ENCODE measurements at regions not wholly inside any gene's neighbourhood (a gene's known extent, or its start where the extent isn't known, plus 50 kb on each side); places are given as distances from the start of the nearest gene placed in this dataset.

DNA sequence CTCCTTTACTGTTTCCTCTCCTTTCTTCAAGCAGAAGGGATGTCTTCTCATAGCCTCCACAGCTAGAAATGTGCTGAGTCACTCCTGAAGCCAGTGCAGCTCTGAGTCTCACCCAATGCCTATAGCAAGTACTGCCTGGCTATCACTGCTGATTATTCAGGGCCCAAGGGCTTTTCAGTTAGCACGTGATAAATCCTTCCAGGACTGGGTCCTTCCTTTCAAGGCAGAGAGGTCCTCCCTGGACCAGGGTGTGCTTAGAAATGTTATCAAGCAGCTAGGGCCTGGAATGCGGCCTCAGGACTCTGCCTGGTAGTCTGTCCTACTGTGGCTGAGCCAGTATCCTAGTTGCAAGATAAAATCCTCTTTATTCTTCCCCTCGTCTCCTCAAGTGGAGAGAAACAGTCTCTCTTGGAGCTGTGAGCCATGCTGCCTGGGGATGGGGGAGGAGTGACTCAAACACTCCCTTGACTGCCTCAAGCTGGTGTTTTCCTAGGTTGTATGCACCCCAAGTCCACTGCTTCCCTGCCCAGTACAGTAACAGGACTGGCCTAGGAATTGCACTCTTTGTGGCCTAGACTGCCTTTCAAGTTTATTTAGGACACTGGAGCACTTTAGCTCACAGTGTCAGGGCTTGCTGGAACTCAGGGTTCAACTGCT lies 198.7 kb upstream of the SERP2 start:
- no peak overlapping the region for H3K4me3 ChIP-seq (replicated peaks in 1 of 2; ENCODE audit: low read depth in 2 of 2, low read length in 2 of 2)
- peak; percentile 72 to 84 for DNase-seq (ENCODE audit: low read depth in 2 of 2)
- TF ChIP-seq, protein P1, sequence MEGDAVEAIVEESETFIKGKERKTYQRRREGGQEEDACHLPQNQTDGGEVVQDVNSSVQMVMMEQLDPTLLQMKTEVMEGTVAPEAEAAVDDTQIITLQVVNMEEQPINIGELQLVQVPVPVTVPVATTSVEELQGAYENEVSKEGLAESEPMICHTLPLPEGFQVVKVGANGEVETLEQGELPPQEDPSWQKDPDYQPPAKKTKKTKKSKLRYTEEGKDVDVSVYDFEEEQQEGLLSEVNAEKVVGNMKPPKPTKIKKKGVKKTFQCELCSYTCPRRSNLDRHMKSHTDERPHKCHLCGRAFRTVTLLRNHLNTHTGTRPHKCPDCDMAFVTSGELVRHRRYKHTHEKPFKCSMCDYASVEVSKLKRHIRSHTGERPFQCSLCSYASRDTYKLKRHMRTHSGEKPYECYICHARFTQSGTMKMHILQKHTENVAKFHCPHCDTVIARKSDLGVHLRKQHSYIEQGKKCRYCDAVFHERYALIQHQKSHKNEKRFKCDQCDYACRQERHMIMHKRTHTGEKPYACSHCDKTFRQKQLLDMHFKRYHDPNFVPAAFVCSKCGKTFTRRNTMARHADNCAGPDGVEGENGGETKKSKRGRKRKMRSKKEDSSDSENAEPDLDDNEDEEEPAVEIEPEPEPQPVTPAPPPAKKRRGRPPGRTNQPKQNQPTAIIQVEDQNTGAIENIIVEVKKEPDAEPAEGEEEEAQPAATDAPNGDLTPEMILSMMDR (IDR thresholded peaks at IDR 0.05; ENCODE audit: low read depth, low read length), result no peak

DNA sequence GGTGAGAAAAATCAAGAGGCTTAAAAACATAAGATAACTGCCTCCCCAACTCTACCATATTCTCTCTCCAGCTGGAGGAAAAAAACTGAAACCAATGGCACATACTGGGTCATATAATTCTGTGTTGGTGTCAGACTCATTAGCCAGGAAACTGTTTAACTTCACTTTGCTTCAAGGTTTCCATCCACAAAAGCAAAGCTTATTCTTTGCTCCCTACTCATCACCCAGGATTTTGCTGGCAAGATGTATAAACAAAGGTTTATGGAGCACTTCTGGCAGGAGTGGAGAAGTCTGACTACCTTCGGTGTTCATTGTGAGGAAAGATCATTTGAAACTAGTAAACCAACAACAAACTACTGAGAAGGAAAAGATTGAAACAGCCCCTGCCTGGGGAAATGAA lies 197.5 kb upstream of the SERP2 start:
- TF ChIP-seq, protein P1 (IDR thresholded peaks at IDR 0.05; ENCODE audit: low read depth, low read length), result no peak
- no peak overlapping the region for H3K4me3 ChIP-seq (replicated peaks in 1 of 2; ENCODE audit: low read depth in 2 of 2, low read length in 2 of 2)
- DNase-seq (ENCODE audit: low read depth in 2 of 2), result no peak

DNA sequence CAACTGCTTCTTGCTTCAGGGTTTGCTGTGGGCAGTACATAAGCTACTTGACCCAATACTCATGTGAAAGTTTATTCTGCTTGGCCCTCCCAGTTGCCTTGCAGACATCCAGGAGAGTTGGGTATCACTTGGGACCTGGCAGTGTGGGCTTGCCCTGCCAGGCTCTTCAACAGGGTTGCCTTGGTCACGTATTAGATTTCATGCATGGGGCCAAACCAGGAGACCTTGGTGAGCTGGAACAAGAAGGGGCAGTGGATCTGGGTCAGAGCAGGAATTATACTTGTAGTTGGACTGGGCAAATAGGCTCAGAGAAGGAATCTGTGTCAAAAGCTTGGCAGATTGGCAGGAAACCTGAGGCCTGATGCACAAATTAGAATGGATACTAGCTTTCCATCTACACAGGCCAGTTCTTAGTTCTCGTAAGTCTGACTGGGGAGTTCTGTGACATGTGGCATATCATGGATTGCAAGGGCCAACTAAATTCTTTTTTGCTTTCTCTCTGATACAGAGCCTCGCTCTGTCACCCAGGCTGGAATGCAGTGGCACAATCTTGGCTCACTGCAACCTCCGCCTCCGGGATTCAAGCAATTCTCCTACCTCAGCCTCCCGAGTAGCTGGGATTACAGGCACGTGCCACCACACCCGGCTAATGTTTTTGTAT lies 192.6 kb upstream of the SERP2 start:
- no peak overlapping the region for H3K4me3 ChIP-seq (replicated peaks in 1 of 2; ENCODE audit: low read depth in 2 of 2, low read length in 2 of 2)
- TF ChIP-seq, protein P1 (IDR thresholded peaks at IDR 0.05; ENCODE audit: low read depth, low read length), result no peak
- no peak for DNase-seq (ENCODE audit: low read depth in 2 of 2)

DNA sequence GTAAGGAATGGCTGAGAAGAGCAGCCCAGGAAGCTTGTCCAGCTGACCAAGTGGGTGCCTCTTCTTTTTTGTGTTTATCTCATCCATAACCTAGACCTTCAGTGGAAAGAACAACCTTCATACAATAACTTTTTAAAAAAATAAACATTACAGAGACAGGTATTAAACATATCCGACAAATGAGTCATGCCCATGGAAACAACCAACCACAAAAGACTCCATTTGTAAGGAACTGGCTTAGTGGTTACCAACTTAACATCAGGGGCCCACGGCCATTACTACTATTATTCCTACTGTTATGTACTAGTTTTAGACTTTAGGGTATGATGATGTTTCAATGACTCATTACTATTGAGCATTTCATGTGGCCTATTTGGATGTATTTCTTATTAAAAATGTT lies 191.7 kb upstream of the SERP2 start:
- TF ChIP-seq, protein P1 (IDR thresholded peaks at IDR 0.05; ENCODE audit: low read depth, low read length), result no peak
- peak in 1 of 2 donors; percentile 8 for DNase-seq (ENCODE audit: low read depth in 2 of 2)
- H3K4me3 ChIP-seq (replicated peaks in 1 of 2; ENCODE audit: low read depth in 2 of 2, low read length in 2 of 2), result no peak overlapping the region

DNA sequence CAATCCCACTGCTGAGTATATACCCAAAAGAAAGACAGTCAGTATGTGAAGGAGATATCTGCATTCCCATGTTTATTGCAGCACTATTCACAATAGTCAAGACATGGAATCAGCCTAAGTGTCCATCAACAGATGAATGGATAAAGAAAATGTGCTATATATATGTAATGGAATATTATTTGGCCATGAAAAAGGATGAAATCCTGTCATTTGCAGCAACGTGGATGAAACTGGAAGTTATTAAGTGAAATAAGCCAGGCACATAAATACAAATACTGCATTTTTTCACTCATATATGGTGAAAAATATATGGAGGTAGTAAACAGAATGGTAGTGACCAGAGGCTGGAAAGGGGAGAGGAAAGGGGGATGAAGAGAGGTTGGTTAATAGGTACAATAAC lies 188.9 kb upstream of the SERP2 start:
- no peak for DNase-seq (ENCODE audit: low read depth in 2 of 2)
- no peak overlapping the region for H3K4me3 ChIP-seq (replicated peaks in 1 of 2; ENCODE audit: low read depth in 2 of 2, low read length in 2 of 2)
- TF ChIP-seq, protein P1 (IDR thresholded peaks at IDR 0.05; ENCODE audit: low read depth, low read length), result no peak

DNA sequence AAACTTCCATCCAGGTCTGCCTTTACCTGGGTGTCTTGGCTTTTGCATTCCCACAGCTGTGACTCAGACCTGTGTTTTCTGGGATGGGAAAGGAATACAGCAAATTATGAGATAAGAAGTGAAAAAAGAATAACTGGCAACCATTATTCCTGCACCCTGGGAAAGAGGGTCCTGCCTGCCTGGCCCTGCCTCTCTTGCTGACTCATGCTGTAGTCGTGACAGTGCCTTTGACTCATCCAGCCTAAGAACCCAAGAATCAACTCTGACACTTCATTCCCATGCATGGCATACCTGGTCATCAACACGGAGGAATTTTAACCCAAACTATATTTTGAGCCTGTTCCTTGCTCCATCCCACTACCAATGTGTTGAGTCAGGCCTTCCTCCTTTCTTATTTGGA lies 185.4 kb upstream of the SERP2 start:
- peak in 1 of 2 donors; percentile 72 for DNase-seq (ENCODE audit: low read depth in 2 of 2)
- TF ChIP-seq, protein P1 (IDR thresholded peaks at IDR 0.05; ENCODE audit: low read depth, low read length), result no peak
- no peak overlapping the region for H3K4me3 ChIP-seq (replicated peaks in 1 of 2; ENCODE audit: low read depth in 2 of 2, low read length in 2 of 2)

Measured in cardiac fibroblast (primary cell).